Prostate gland (tissue), 2 donors: ENCODE measurements at regions not wholly inside any gene's neighbourhood (a gene's known extent, or its start where the extent isn't known, plus 50 kb on each side); places are given as distances from the start of the nearest gene placed in this dataset.

ENCODE experiments used
- CTCF ChIP-seq, 4 experiments: fragments of 200-600 bp in 2 of 4; fragments of 450-650 bp in 2 of 4; sonication (generic) in 2 of 4; IDR thresholded peaks; 1 replicate in 3 of 4; 2 replicates in 1 of 4; pipeline ENCODE4 v1.5.1; 2016 to 2019; ENCODE audit warnings: antibody characterized with exemption in 4 of 4, mild to moderate bottlenecking in 2 of 4, moderate library complexity in 2 of 4
- POLR2AphosphoS5 ChIP-seq: sonication (generic); formaldehyde crosslinking; IDR thresholded peaks from one replicate; pipeline ENCODE4 v1.6.1; 2017; ENCODE audit warnings: antibody characterized with exemption

DNA sequence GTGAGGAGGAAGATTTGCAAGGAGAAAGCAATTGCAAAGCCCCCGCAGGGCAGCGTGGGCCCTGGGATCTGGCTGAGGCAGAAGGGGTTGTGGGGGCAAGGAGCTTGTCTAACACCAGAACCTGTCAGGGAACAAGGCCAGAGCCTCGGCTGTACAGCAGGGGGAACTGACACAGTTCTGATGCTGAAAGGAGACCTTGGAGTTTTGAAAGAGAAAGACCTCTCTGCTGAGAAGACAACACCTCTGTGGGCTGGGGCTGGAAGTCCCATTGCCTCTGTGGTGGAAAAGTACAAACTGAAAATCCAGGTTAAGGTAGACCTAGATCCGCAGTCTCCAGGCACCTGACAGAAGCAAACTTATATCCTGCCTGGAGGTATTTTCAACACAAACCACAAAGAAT is 86.9 kb upstream of the CST7 start:
- TF ChIP-seq CTCF (IDR thresholded peaks at IDR 0.05) (no peak), POLR2AphosphoS5 (no peak)
